Pancreas (tissue), 10 donors: ENCODE measurements at regions not wholly inside any gene's neighbourhood (a gene's known extent, or its start where the extent isn't known, plus 50 kb on each side); places are given as distances from the start of the nearest gene placed in this dataset.
A peak's percentile ranks its signal among the peaks of the same experiment; 100 is the strongest.
"Not testable (repeated sequence)": the region's sequence is repeated elsewhere in the genome, so short reads cannot be mapped to it uniquely, and the experiment has no call there.

Experiments used
- ATAC-seq, 4 donors: fragments of 200-7000 bp; cut with Tn5 transposase; one replicate each; pipeline versions ENCODE4 v1.8.0 to v1.9.1; 2020; ENCODE audit warnings: mild to moderate bottlenecking in 4 of 4, moderate library complexity in 4 of 4
- DNase-seq, 6 donors: peaks; one replicate each; pipeline ENCODE4 v3.0.0-alpha.2; 2020
- FAIRE-seq: peaks from 2 replicates; lab custom pipeline; 2012; peaks lifted over from hg19 to GRCh38; lab: Jason Lieb, UNC
- H3K27ac ChIP-seq, 4 donors: fragments of 200-600 bp; sonication (generic); 1 replicate in 3 of 4; 2 replicates in 1 of 4; pipeline versions ENCODE4 v1.5.0 to v1.8.0; 2020
- H3K27me3 ChIP-seq, 4 donors: fragments of 200-600 bp; one replicate each; pipeline ENCODE4 v1.8.0; 2021
- H3K36me3 ChIP-seq, 3 donors: fragments of 200-600 bp; sonication (generic) in 1 of 3; one replicate each; pipeline versions ENCODE4 v1.5.0 to v1.8.0; 2020 to 2021
- H3K4me1 ChIP-seq, 3 donors: fragments of 200-600 bp; one replicate each; pipeline ENCODE4 v1.8.0; 2021
- H3K4me3 ChIP-seq, 4 donors: fragments of 200-600 bp; sonication (generic) in 2 of 4; one replicate each; pipeline versions ENCODE4 v1.5.0 to v1.8.0; 2020 to 2021
- H3K9me3 ChIP-seq, 4 donors: fragments of 200-600 bp; one replicate each; pipeline ENCODE4 v1.8.0; 2021
- CTCF ChIP-seq, 4 donors: fragments of 200-600 bp; sonication (generic) in 3 of 4; IDR thresholded peaks; one replicate each; pipeline versions ENCODE4 v1.5.0 to v1.8.0; 2021; ENCODE audit warnings: antibody characterized with exemption in 4 of 4
- WGBS, 2 donors: extraction: QIAGEN DNeasy Blood & Tissue Kit; methylation state at CpG; one replicate each; pipeline ENCODE4 v1.1.7; 2013; 5-methylcytosine and 5-hydroxymethylcytosine counted together
- intact Hi-C, 3 donors: fragments of 100-400 bp; cut with DNase I; formaldehyde crosslinking; loops; one replicate each; pipeline versions ENCODE4 v1.11.1 to v1.14.2; 2022
- donor health status: healthy with polysubstance abuse.
- donor health status: DM: no; HTN: no; CAD: no; lungs with moderate emphysema.
- donor health status: DM: no; HTN: no; CAD: no.
- donor health status: control.
- donor health status: control.
- donor health status: Bipolar disorder and iron deficiency.
- donor health status: DM: yes; HTN: yes; CAD: no.
- donor health status: DM: no; HTN: no; CAD: no.
- donor health status: DM: no; HTN: no; CAD: no.
- donor health status: DM: yes; HTN: yes; CAD: no.

GRCh38 chr6:74597840-74598239 is 608.0 kb downstream of the COL12A1 start:
- FAIRE-seq (no peak), DNase-seq (no peak), ATAC-seq (no peak)
- 84 to 93% methylated on average over 1 of the region's 1 CpG for WGBS, 2 donors
- Histone ChIP-seq H3K4me1 (no peaks in the 10 kb centered on the region), H3K9me3 (no peaks in the 10 kb centered on the region), H3K36me3 (no peaks in the 10 kb centered on the region), H3K4me3 (no peak overlapping the region), H3K27ac (no peak overlapping the region), H3K27me3 (no peaks in the 10 kb centered on the region)
- intact Hi-C loops = no loop called here
- no peak for TF ChIP-seq CTCF (IDR thresholded peaks at IDR 0.05)

GRCh38 chr6:74597266-74597665 is 608.6 kb downstream of the COL12A1 start:
- FAIRE-seq (no peak), DNase-seq (no peak), ATAC-seq (no peak)
- intact Hi-C loops = no loop called here
- WGBS, 2 donors = 82 to 87% methylated on average over 2 of the region's 2 CpGs
- no peak overlapping the region for H3K27ac ChIP-seq
- no peak overlapping the region for H3K4me3 ChIP-seq
- no peak for TF ChIP-seq CTCF (IDR thresholded peaks at IDR 0.05)
- H3K9me3 ChIP-seq = no peaks in the 10 kb centered on the region
- no peaks in the 10 kb centered on the region for H3K36me3 ChIP-seq
- no peaks in the 10 kb centered on the region for H3K27me3 ChIP-seq
- no peaks in the 10 kb centered on the region for H3K4me1 ChIP-seq

GRCh38 chr6:74596588-74596987 is 609.3 kb downstream of the COL12A1 start:
- no peak for DNase-seq
- H3K27me3 ChIP-seq = no peaks in the 10 kb centered on the region
- intact Hi-C loops = no loop called here
- no peak overlapping the region for H3K27ac ChIP-seq
- H3K9me3 ChIP-seq = no peaks in the 10 kb centered on the region
- H3K4me1 ChIP-seq = no peaks in the 10 kb centered on the region
- TF ChIP-seq CTCF (IDR thresholded peaks at IDR 0.05) = no peak
- ATAC-seq = no peak
- no peak overlapping the region for H3K4me3 ChIP-seq
- no peaks in the 10 kb centered on the region for H3K36me3 ChIP-seq
- no peak for FAIRE-seq

- ATAC-seq = peak in 1 of 4 donors; percentile 39
- H3K27ac ChIP-seq, H3K27me3 ChIP-seq, H3K36me3 ChIP-seq, H3K4me3 ChIP-seq, H3K9me3 ChIP-seq, FAIRE-seq, DNase-seq, intact Hi-C loops, H3K4me1 ChIP-seq: not testable (repeated sequence)
- WGBS, 2 donors = 47 to 64% methylated on average over 2 of the region's 4 CpGs
These were observed 611.5 kb downstream of the COL12A1 start for GRCh38 chr6:74594350-74594749.

GRCh38 chr6:74588094-74588832 is 617.6 kb downstream of the COL12A1 start:
- TF ChIP-seq CTCF (IDR thresholded peaks at IDR 0.05) = no peak
- Histone ChIP-seq H3K4me1 (peaks cover 0 to 5% (median 0%) of the 10 kb centered on the region in 3 donors), H3K9me3 (no peaks in the 10 kb centered on the region), H3K27me3 (no peaks in the 10 kb centered on the region), H3K4me3 (no peak overlapping the region), H3K27ac (no peak overlapping the region), H3K36me3 (no peaks in the 10 kb centered on the region)
- intact Hi-C loops = no loop called here
- DNase-seq = no peak
- FAIRE-seq = no peak
- no peak for ATAC-seq
- WGBS, 2 donors = 89 to 92% methylated on average over 5 of the region's 5 CpGs
